H9 (cell line): ENCODE measurements at regions not wholly inside any gene's neighbourhood (a gene's known extent, or its start where the extent isn't known, plus 50 kb on each side); places are given as distances from the start of the nearest gene placed in this dataset.

Source experiments
- DNase-seq: peaks from one replicate; pipeline ENCODE4 v3.0.0-alpha.2; 2017
- H2AFZ ChIP-seq: one replicate; pipeline ENCODE4 v1.6.1; 2013; ENCODE audit warnings: mild to moderate bottlenecking, low read length, control low read depth, moderate library complexity
- H2AK5ac ChIP-seq: 2 replicates; pipeline ENCODE4 v1.6.1; 2013; ENCODE audit warnings: low read length, control low read depth, mixed read lengths; ENCODE audit not compliant: insufficient read length
- H2BK120ac ChIP-seq: one replicate; pipeline ENCODE4 v1.6.1; 2013; ENCODE audit warnings: low read depth, mild to moderate bottlenecking, low read length, control low read depth, inconsistent platforms; ENCODE audit not compliant: poor library complexity, severe bottlenecking
- H2BK12ac ChIP-seq: 2 replicates; pipeline ENCODE4 v1.6.1; 2013; ENCODE audit warnings: low read length, control low read depth, mixed read lengths, low read depth; ENCODE audit not compliant: insufficient read length
- H2BK15ac ChIP-seq: 2 replicates; pipeline ENCODE4 v1.6.1; 2013; ENCODE audit warnings: low read depth, low read length, control low read depth
- H2BK20ac ChIP-seq: one replicate; pipeline ENCODE4 v1.6.1; 2013; ENCODE audit warnings: low read depth, mild to moderate bottlenecking, low read length, control low read depth, inconsistent platforms; ENCODE audit not compliant: poor library complexity, severe bottlenecking
- H2BK5ac ChIP-seq: 2 replicates; pipeline ENCODE4 v1.6.1; 2013; ENCODE audit warnings: low read length, control low read depth, mixed read lengths; ENCODE audit not compliant: insufficient read length
- H3K14ac ChIP-seq: 2 replicates; pipeline ENCODE4 v1.6.1; 2013; ENCODE audit warnings: low read length, control low read depth; ENCODE audit not compliant: insufficient read depth
- H3K18ac ChIP-seq: 2 replicates; pipeline ENCODE4 v1.6.1; 2013; ENCODE audit warnings: low read depth, mild to moderate bottlenecking, mixed read lengths, low read length, control low read depth; ENCODE audit not compliant: insufficient read length
- H3K23ac ChIP-seq: 2 replicates; pipeline ENCODE4 v1.6.1; 2013; ENCODE audit warnings: low read length, control low read depth, mixed read lengths, low read depth; ENCODE audit not compliant: insufficient read length
- H3K23me2 ChIP-seq: 2 replicates; pipeline ENCODE4 v1.6.1; 2013; ENCODE audit warnings: low read depth, mild to moderate bottlenecking, mixed read lengths, low read length, control low read depth; ENCODE audit not compliant: insufficient read length, poor library complexity, severe bottlenecking
- H3K27ac ChIP-seq: 2 replicates; pipeline ENCODE4 v1.5.1; 2013; ENCODE audit warnings: low read length, control low read depth, mixed read lengths, low read depth; ENCODE audit not compliant: insufficient read length
- H3K27me3 ChIP-seq: 2 replicates; pipeline ENCODE4 v1.6.1; 2013; ENCODE audit warnings: low read length, control low read depth, inconsistent platforms; ENCODE audit not compliant: insufficient read depth
- H3K4ac ChIP-seq: 2 replicates; pipeline ENCODE4 v1.6.1; 2013; ENCODE audit warnings: low read depth, mild to moderate bottlenecking, control low read depth, inconsistent platforms, low read length, moderate library complexity
- H3K4me1 ChIP-seq: 2 replicates; pipeline ENCODE4 v1.6.1; 2013; ENCODE audit warnings: low read length, control low read depth, inconsistent platforms; ENCODE audit not compliant: insufficient read depth
- H3K4me2 ChIP-seq: 2 replicates; pipeline ENCODE4 v1.6.1; 2013; ENCODE audit warnings: low read length, control low read depth, mixed read lengths; ENCODE audit not compliant: insufficient read length, insufficient read depth
- H3K56ac ChIP-seq: 2 replicates; pipeline ENCODE4 v1.6.1; 2013; ENCODE audit warnings: low read depth, mild to moderate bottlenecking, mixed read lengths, low read length, control low read depth; ENCODE audit not compliant: insufficient read length
- H3K79me1 ChIP-seq: 2 replicates; pipeline ENCODE4 v1.6.1; 2013; ENCODE audit warnings: low read depth, mild to moderate bottlenecking, moderate library complexity, low read length, control low read depth, inconsistent platforms; ENCODE audit not compliant: insufficient read depth, poor library complexity, severe bottlenecking
- H3K79me2 ChIP-seq: 2 replicates; pipeline ENCODE4 v1.6.1; 2013; ENCODE audit warnings: low read length, control low read depth, inconsistent platforms; ENCODE audit not compliant: insufficient read depth
- H3K9ac ChIP-seq: 2 replicates; pipeline ENCODE4 v1.6.1; 2013; ENCODE audit warnings: low read length, control low read depth, mixed read lengths; ENCODE audit not compliant: insufficient read length; ENCODE audit errors: extremely low read depth
- H3K9me3 ChIP-seq: one replicate; pipeline ENCODE4 v1.6.1; 2013; ENCODE audit warnings: low read depth, low read length, inconsistent platforms; ENCODE audit not compliant: control insufficient read depth
- H3T11ph ChIP-seq: one replicate; pipeline ENCODE4 v1.6.1; 2013; ENCODE audit warnings: mild to moderate bottlenecking, low read length, control low read depth, inconsistent platforms
- H4K20me1 ChIP-seq: one replicate; pipeline ENCODE4 v1.6.1; 2013; ENCODE audit not compliant: control insufficient read depth, insufficient read length, insufficient read depth
- H4K5ac ChIP-seq: 2 replicates; pipeline ENCODE4 v1.6.1; 2013; ENCODE audit warnings: low read depth, mild to moderate bottlenecking, mixed read lengths, low read length, control low read depth; ENCODE audit not compliant: insufficient read length
- H4K8ac ChIP-seq: replicated peaks from 2 replicates; pipeline ENCODE4 v1.6.1; 2013; ENCODE audit warnings: low read length, control low read depth, mixed read lengths, low read depth; ENCODE audit not compliant: insufficient read length
- H4K91ac ChIP-seq: 2 replicates; pipeline ENCODE4 v1.6.1; 2013; ENCODE audit warnings: low read depth, mild to moderate bottlenecking, moderate library complexity, mixed read lengths, low read length, control low read depth; ENCODE audit not compliant: insufficient read length
- H3K27ac Mint-ChIP-seq, 3 experiments: 2 replicates in 2 of 3; 3 replicates in 1 of 3; pipeline ENCODE4 v1.8.0; 2020 to 2021; ENCODE audit warnings: mixed read lengths in 3 of 3, mild to moderate bottlenecking in 1 of 3, moderate library complexity in 1 of 3
- H3K27me3 Mint-ChIP-seq: 2 replicates; pipeline ENCODE4 v1.8.0; 2021; ENCODE audit warnings: low read depth, mild to moderate bottlenecking, moderate library complexity, mixed read lengths
- H3K36me3 Mint-ChIP-seq, 3 experiments: 2 replicates in 2 of 3; 3 replicates in 1 of 3; pipeline ENCODE4 v1.8.0; 2020 to 2021; ENCODE audit warnings: low read depth in 3 of 3, mixed read lengths in 3 of 3; ENCODE audit not compliant: insufficient read depth in 1 of 3
- H3K4me1 Mint-ChIP-seq, 2 experiments: 2 replicates each; pipeline ENCODE4 v1.8.0; 2020; ENCODE audit warnings: mixed read lengths in 2 of 2
- H3K4me3 Mint-ChIP-seq, 2 experiments: 2 replicates in 1 of 2; 3 replicates in 1 of 2; pipeline ENCODE4 v1.8.0; 2020 to 2021; ENCODE audit warnings: mild to moderate bottlenecking in 2 of 2, mixed read lengths in 2 of 2, moderate library complexity in 1 of 2
- H3K9me3 Mint-ChIP-seq, 2 experiments: 2 replicates in 1 of 2; 3 replicates in 1 of 2; pipeline ENCODE4 v1.8.0; 2020; ENCODE audit warnings: mild to moderate bottlenecking in 2 of 2, mixed read lengths in 2 of 2, moderate library complexity in 1 of 2
- CTCF ChIP-seq: fragments of 200-600 bp; sonication (generic); conservative IDR thresholded peaks from 3 replicates; pipeline ENCODE4 v1.8.0; 2021; ENCODE audit warnings: antibody characterized with exemption, mild to moderate bottlenecking
- WGBS: extraction: QIAGEN DNeasy Blood & Tissue Kit; methylation state at CpG from one replicate; pipeline ENCODE4 v1.1.7; 2013; ENCODE audit warnings: missing lambda C conversion rate, low lambda C conversion rate, mixed read lengths; ENCODE audit not compliant: insufficient read length; ENCODE audit errors: extremely low coverage; 5-methylcytosine and 5-hydroxymethylcytosine counted together

- no peaks in the 10 kb centered on the region for H3K79me1 ChIP-seq
- WGBS, result no CpG with 5 or more reads among the region's 1 CpG
- Mint-ChIP-seq H3K9me3 (peaks cover under 1 to 3% of the 10 kb centered on the region in 2 experiments; a peak in 2 of 5 replicates), H3K27me3 (no peaks in the 10 kb centered on the region), H3K36me3 (peaks cover 0 to 3% (median 0%) of the 10 kb centered on the region in 3 experiments; a peak in 4 of 7 replicates), H3K4me1 (no peaks in the 10 kb centered on the region), H3K4me3 (no peak overlapping the region), H3K27ac (no peak overlapping the region; a peak in 1 of 7 replicates)
- no peaks in the 10 kb centered on the region for H3K27me3 ChIP-seq
- H4K20me1 ChIP-seq, result no peaks in the 10 kb centered on the region
- H3K56ac ChIP-seq, result no peak overlapping the region
- H3K14ac ChIP-seq, result no peak overlapping the region
- no peak overlapping the region for H4K5ac ChIP-seq
- no peak overlapping the region for H2BK120ac ChIP-seq
- no peaks in the 10 kb centered on the region for H3K79me2 ChIP-seq
- H2BK12ac ChIP-seq, result no peak overlapping the region
- H2AFZ ChIP-seq, result no peak overlapping the region
- no peak overlapping the region for H4K91ac ChIP-seq
- H3K23ac ChIP-seq, result no peak overlapping the region
- H3T11ph ChIP-seq, result no peak overlapping the region
- H3K18ac ChIP-seq, result no peak overlapping the region
- no peak overlapping the region for H3K27ac ChIP-seq
- no peak overlapping the region for H2AK5ac ChIP-seq
- H2BK5ac ChIP-seq, result no peak overlapping the region
- H2BK15ac ChIP-seq, result no peak overlapping the region
- no peaks in the 10 kb centered on the region for H3K9me3 ChIP-seq
- no peak overlapping the region for H3K4ac ChIP-seq
- H4K8ac ChIP-seq, result no peak overlapping the region
- H3K9ac ChIP-seq, result no peak overlapping the region
- no peaks in the 10 kb centered on the region for H3K23me2 ChIP-seq
- H3K4me1 ChIP-seq, result no peaks in the 10 kb centered on the region
- no peak overlapping the region for H2BK20ac ChIP-seq
- no peak for DNase-seq
- no peak for TF ChIP-seq CTCF
- H3K4me2 ChIP-seq, result no peak overlapping the region
These were observed 781.0 kb upstream of the GJE1 start for GRCh38 chr6:141351721-141352120.
